Stimulated activated CD4-positive, alpha-beta T cell treated with anti-CD3 and anti-CD28 coated beads, Interleukin-4, amount 100 ng/mL, for 24 hours (primary cell): ENCODE measurements at regions not wholly inside any gene's neighbourhood (a gene's known extent, or its start where the extent isn't known, plus 50 kb on each side); places are given as distances from the start of the nearest gene placed in this dataset.
A peak's percentile ranks its signal among the peaks of the same experiment; 100 is the strongest.
"Not testable (repeated sequence)": the region's sequence is repeated elsewhere in the genome, so short reads cannot be mapped to it uniquely, and the experiment has no call there.

Experiments
- DNase-seq: peaks from one replicate; pipeline ENCODE4 v3.0.0-alpha.2; 2020

DNA sequence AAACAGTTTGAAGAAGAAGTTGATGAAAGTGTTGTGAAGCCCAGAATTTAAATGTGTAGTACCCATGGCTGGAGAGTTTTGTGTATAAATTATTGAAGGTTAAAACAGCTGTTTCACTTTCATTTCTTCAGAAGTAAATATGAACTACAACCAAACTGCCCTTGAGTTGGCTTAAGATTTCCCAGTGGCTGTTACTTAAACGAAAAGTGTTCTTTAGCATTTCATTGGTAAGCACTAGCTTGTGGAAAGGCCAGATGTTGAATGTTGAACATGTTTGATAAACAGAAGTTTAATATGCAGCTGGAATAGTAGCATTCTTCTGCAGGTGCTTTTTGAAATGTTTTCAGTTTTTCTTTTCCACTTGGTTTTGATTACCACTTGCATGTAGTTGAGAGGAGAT, 83.2 kb upstream of the TNRC6B start:
- no peak for DNase-seq

DNA sequence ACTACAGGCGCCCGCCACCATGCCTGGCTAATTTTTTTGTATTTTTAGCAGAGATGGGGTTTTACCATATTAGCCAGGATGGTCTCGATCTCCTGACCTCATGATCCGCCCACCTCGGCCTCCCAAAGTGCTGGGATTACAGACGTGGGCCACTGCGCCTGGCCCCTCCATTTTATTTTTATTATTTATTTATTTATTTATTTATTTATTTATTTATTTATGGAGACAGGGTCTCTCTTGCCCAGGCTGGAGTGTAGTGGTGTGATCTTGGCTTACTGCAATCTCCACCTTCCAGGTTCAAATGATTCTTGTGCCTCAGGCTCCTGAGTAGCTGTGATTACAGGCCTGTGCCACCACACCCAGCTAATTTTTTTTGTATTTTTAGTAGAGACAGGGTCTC, 77.8 kb upstream of the TNRC6B start:
- DNase-seq = not testable (repeated sequence)

DNA sequence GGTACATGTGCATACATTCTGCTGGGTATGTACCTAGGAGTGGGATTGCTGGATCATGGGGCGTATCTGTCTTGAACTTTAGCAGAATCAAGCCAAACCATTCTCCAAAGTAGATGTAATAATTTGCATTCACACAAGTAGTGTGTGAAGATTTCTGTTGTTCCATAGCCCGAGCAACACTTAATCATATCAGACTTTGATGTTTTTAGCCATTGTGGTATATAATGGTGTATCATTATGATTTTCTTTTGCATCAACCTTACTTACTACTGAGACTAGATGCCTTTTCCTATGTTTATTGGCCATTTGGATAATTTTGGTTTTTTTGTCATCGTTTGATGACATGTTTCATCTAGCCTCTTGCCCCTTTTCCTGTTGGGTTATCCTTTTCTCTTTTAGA, 72.0 kb upstream of the TNRC6B start:
- no peak for DNase-seq

DNA sequence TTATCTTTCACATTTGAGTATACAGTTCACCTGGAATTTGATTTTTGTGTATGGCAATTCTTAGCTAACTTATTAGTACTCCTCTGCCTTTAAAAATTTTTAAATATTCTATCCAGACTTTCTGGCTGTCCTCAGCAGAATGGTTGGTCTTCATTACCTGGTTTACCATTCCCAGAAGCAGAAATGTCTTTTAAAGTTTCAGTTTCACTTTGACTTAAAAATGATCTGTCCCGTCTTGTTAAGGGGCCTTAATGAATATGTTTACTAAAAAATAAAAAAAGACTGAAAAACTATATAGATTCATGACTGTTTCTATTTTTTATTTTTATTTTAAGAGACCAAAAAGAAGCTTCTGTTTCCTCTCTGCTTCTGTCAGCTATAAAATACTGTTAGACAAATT, 70.5 kb upstream of the TNRC6B start:
- no peak for DNase-seq

DNA sequence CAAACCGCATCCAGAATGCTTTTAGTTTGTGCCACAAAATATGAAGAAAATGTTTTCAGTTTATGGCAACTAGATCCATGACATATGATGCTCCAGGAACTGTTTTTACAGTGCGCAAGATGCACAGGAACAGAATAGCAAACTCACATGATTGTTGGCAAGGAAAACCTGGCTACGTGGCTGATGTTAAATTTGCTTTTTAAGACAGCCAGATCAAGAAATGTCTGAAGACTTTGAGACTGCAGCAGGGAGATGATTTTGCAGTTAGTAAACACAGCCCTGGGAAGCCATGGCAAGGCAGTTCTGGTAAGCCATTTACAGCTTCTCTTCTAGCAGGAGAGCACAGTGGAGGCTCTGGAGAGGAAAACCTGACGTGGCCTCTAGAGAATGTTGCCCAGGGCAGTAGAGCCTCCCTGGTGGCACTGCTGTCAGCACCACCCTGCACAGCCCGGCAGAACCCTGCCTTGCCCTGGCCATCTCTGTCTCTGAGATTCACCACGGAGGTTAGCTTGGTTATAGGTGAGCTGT, 69.8 kb upstream of the TNRC6B start:
- peak; percentile 26 for DNase-seq

DNA sequence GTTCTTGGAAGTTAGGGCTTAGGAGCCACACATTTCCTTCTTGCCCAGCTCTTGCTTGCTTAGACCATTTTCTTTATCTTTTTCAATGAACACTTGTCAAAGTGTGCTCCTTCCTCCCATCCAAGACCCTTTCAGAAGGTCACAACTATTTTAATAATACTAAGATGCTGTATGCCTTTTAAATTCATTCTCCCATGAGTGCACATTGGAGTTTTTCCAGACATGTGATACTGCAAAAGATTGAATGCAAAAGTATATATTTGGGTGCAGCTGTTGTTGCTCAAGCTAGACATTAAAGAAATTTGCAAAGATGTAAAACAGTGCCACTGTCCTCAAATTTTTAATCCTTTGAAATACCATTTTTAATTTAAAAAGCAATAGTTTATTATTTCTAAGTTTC, 69.3 kb upstream of the TNRC6B start:
- no peak for DNase-seq

DNA sequence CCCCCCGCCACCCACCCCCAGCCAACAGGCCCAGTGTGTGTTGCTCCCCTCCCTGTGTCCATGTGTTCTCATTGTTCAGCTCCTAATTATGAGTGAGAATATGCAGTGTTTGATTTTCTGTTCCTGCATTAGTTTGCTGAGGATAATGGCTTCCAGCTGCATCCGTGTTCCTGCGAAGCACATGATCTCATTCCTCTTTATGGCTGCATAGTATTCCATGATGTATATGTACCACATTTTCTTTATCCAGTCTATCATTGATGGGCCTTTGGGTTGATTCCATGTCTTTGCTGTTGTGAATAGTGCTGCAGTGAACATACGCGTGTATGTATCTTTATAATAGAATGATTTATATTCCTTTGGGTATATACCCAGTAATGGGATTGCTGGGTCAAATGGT, 68.8 kb upstream of the TNRC6B start:
- DNase-seq = not testable (repeated sequence)

DNA sequence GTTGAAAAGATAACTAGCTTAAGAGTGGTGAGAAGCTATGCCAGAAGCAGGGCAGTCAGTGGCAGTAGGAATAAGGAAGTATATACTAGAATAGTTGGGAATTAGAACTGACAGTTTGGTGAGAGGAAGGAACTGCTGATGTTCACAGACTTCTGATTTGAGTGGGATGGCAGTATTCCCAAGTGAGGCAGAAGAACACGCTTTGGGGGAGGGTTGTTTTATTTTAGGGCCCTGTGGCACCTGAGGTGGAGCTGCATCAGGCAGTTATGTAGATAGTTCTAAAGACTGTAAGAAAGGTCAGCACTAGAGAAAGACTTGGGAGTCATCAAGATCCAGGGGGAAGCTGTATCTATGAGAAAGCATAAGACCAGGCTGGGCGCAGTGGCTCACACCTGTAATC, 66.3 kb upstream of the TNRC6B start:
- no peak for DNase-seq

DNA sequence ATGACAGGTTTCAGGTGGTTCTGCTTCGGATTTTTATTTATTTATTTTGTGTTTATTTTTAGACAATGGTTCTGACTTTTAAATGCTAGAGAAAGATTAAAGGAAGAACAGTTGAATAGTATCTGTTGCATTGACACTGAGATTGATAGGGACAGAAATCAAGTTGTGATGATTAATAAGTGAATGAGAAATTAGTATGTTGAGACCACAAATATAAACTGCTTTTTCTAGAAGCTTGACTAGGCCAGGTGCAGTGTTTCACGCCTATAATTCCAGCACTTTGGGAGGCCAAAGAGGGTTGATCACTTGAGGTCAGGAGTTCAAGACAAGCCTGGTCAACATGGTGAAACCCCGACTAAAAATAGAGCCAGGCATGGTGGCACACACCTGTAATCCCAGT, 65.1 kb upstream of the TNRC6B start:
- no peak for DNase-seq

DNA sequence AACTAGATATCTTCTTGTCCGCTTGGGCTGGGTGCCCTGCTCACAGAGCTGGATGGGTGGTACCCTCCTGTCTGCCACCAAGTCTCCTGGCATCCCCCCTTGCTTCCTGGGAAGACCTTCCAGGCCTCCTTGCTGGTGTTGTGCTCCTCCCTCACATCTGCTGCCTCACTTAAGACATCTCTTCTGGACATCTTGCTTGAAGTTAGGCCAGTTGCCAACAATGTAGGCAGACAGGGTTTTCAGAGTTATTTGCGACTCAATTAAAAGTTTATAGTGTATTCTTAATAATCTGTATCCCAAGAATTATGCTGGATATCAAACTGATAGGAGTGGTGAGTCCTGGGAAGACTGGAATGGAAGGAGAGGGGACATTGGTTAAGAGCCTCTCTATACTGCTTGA, 64.0 kb upstream of the TNRC6B start:
- DNase-seq = no peak

DNA sequence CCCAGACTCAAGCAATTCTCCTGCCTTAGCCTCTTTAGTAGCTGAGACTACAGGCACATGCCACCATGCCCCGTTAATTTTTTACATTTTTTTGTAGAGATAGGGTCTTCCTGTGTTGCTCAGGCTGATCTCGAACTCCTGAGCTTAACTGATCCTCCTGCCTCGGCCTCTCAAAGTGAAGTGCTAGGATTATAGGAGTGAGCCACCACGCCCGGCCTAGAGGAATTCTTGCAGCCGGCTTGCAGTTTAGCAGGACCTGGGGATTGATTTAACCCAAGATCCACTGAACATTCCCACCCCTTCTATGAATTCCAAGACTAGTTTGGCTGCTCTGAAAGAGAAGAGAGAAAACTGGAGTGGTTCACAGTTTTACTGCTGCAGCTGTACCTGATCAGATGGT, 63.3 kb upstream of the TNRC6B start:
- no peak for DNase-seq

DNA sequence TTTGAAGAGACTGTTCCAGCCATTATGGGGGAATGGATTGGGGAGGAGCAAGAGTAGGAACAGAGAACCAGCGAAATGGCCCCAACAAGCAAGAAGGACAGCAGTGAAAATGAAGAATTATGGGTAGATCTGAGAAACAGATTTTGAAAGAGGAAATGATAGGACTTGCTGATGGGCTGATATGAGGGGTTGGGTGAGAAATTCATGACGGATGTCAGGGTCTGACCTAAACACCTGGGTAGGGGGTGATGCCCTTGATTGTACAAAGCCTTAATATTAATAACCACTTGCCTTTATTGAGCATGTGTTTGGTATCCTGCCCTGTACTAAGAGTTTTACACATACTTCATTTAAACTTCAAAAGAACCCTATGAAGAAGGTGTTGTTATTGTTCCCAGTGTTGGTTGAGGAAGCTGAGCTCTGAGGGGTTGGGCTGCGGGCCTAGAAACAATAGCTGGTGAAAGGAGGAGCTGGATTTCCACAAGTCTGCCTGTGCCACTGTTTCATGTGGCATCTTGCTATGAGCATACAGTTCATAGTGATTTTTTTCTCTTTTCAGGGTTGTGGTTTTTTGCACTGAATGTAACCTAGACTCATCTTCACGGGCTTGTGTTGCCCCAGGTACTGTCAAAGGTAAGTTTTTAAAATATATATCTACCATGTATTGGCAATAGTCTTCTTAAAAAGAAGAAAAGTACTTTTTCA, 61.1 kb upstream of the TNRC6B start:
- DNase-seq = peak; percentile 17

DNA sequence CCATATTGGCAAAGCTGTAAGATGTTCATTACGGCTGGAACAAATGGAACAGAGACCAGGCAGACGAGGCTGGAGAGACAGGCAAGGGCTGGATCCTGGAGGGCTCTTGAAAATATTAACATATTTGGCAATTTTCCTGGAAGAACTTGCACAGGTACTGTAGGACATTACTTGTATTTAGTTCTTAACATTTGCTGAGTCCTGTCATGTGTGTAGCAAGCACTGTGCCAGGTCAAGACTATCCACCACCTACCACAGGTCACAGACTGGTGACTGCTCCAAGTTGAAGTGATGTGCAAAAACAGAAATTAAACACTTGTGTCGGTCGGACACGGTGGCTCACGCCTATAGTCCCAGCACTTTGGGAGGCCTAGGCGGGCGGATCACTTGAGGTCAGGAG, 58.7 kb upstream of the TNRC6B start:
- DNase-seq = no peak

DNA sequence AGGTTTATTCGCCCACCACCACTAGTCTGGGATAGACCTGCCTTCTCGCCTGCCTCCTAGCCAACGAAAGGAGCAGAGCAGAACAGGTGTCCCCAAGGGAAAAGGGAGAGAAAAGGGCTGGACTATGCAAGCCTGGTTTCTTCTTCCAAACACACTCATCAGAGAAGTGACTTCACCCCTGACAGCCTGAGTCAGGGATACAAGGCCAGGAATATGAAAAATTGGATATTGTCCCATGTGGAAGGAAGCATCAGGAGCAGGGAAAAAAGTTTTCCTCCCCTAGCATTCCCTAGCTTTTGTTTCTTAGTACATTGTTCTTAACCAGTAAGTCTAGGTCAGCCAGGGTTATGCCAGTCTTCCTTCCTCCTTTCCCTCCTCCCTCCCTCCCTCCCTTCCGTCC, 56.9 kb upstream of the TNRC6B start:
- no peak for DNase-seq

DNA sequence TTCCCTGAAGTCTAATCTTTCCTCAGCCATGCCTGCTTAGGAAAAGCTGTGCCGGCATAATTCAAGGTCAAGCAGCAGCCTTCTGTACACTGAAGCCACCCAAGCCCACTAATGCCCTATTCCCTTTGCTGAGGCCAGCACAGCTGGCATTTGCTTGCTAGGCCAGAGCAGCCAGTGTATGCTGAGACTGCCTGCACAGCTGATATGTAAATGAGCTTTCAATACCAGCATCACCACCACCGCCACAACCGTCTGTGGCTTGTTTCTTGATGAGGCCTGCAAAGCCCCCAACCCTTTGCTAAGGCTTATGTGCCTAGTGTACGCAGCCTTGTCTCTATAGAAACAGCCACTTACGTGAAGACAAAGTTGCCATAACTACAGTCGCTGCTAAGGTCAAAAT, 56.3 kb upstream of the TNRC6B start:
- DNase-seq = no peak

DNA sequence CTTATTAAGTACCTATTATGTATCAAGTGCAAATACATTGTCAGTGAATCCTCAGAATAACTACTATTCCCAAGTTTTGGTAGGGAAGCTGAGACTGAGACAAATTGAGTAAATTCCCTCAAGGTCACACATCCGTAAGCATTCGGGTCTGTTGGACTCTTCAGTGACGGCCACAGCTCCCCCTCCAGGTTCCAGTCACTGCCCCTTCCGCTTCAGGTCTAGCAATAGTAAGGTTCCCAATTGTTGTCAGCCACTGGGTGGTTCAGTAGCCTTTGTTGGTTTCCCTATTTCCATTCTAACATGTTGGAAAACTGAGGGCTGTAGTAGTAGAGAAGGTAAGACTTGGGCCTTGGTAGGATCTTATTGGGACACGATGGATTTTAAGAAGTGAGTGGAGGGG, 54.9 kb upstream of the TNRC6B start:
- DNase-seq = no peak

DNA sequence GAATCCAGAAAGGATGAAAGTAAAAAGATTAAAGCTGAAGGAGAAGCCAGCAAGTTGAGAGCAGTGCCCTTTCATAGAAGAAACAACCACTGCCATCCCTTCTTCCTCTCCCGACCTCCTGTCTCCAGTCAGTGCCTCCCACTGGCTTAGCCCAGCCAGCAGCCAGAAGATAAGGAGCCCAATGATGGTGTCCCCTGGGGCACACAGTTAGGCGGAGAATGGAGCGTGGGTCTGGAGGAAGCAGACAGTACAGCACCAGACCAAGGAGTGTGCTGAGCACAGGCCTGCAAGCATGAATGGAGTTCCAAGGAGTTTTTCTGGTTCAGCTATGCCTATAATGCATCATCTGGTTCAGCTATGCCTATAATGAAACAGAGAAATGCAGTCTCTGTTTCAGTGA, 54.3 kb upstream of the TNRC6B start:
- no peak for DNase-seq
